ENCODE measurements at regions not wholly inside any gene's neighbourhood (a gene's known extent, or its start where the extent isn't known, plus 50 kb on each side); places are given as distances from the start of the nearest gene placed in this dataset.
A peak's percentile ranks its signal among the peaks of the same experiment; 100 is the strongest.
"Not testable (repeated sequence)": the region's sequence is repeated elsewhere in the genome, so short reads cannot be mapped to it uniquely, and the experiment has no call there.

DNA sequence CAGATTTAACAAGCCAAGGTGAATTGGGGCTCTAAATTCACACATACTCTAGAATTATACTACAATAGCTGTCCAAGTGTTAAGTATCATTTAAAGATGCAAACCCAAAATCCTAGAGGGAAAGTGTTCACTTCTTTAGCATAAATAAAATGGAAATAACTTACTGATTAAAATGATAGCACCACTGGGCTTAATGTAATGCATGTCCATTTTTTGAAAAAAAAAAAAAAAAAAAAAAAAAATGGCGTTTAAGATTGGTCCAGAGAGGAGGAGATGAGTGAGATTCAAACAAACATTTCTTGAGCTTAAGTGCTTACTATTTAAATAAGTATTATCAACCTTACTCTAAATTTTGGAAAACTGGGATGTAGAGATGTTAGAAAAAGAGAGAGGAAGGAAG lies 251.5 kb upstream of the CWC22 start:
- no peak for DNase-seq

DNA sequence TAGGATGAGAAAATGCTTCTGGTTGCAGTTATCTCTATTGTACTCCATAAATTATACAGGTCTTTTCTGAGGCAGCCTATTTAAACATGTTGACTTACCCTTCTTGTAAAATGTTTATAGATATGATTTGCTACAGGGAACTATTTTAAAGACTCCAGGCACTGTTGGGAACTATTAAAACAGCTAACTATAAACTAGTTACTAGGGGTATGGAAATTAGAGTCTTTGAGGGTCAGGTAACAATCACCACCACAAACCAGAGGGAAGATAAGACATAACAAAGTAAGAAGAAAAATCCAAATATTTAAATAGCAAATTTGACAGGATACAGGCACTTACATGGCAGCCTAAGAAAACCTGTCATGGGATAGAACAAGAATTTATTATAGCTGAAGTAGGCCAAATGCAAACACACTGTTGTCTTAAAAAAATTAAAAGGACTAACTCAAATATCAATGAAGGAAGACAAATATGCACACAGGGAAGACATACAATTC lies 251.0 kb upstream of the CWC22 start:
- no peak for DNase-seq

GRCh38 chr2:180257247-180257646 lies 250.2 kb upstream of the CWC22 start:
- DNase-seq: no peak

GRCh38 chr2:180255981-180256380 lies 248.9 kb upstream of the CWC22 start:
- no peak for DNase-seq

GRCh38 chr2:180254872-180255271 lies 247.8 kb upstream of the CWC22 start:
- DNase-seq: no peak

GRCh38 chr2:180247658-180248057 lies 240.6 kb upstream of the CWC22 start:
- no peak for DNase-seq

DNA sequence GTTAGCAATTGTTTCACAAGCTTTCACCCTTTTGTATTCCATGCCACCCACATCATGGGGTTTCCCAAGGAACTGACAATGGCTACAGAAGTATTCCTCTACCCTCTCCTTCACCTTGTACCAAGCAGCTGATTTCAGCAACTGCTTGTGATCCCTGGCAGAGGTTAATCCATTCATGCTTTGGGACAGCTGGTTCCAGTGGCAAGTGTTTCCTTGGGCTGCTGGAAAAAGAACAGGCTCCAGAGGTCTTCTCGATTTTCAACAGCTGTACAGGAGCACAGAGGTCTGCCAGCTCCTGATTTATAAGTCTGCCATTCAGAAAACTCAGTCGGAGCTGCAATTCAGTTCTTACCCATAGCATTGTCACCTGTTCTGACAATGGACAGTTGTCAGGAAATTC lies 239.2 kb upstream of the CWC22 start:
- no peak for DNase-seq

DNA sequence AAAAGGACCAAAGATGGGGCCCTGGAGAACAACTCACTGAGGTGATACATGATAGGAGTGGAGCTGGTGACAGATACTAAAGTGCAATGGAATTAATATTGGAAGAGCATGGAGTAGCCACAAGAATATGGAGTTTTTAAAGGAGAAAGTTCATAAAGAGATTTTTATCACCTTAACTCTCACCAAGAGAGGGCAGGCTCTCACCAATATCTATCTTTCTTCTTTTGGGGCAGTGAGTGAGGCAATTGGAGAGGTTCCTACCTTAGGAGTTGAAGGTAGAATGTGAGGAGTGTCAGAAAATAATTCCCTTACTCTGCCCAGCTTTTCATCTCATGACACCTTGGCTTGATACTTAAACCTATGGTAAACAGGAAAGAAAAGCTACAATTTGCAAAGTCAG lies 233.7 kb upstream of the CWC22 start:
- DNase-seq: peak; percentile 0

GRCh38 chr2:180238729-180239128 lies 231.6 kb upstream of the CWC22 start:
- DNase-seq: no peak

DNA sequence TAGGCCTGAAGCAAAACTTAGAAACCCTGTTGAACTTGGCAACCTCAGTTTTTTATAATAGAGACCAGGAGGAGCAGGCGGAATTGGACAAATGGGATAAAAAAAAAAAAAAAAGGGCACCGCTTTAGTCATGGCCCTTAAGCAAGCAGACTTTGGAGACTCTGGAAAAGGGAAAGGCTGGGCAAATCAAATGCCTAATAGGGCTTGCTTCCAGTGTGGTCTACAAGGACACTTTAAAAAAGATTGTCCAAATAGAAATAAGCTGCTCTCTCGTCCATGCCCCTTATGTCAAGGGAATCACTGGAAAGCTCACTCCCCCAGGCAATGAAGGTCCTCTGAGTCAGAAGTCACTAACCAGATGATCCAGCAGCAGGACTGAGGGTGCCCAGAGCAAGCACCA lies 229.0 kb upstream of the CWC22 start:
- not testable (repeated sequence) for DNase-seq

- not testable (repeated sequence) for DNase-seq
Observed at GRCh38 chr2:180235506-180235905, 228.4 kb upstream of the CWC22 start.

- DNase-seq: not testable (repeated sequence)
Observed at GRCh38 chr2:180234991-180235390, 227.9 kb upstream of the CWC22 start.

DNA sequence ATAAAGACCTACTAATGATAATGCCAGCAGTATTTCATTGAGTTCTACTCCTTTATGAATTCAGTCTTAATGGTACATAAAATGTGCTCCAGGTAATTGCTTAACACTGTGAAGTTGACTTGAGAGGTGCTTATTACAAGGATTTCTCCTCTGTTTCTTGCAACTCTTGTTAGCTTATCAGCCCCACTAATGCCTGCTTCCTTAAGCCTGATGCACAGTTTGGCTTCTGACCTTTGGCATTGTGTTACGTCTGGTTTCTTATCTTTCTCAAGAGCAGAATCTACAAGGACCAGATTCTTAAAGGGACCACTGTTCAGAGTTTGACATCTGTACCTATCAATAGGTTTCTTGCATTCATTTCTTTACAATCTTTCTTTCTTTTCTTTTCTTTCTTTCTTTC lies 223.9 kb upstream of the CWC22 start:
- DNase-seq: no peak

DNA sequence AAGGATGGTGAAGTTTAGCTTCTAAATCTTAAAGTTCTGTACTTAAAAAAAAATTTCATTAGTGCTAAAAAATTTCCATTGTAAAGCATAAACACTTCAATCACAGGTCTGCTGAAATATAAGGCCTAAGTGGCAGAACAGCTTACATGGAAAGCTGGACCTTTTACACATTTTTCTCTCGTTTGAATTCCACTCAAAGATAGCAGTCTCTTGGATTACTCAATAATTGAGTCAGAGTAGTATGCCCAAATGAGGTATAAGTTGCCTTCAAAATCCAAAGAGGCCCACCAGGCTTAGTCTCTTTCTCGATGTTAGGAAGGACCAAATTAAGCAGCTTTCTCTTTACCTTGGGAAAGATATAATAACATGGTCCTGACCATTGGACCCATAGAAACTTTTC lies 220.4 kb upstream of the CWC22 start:
- no peak for DNase-seq

DNA sequence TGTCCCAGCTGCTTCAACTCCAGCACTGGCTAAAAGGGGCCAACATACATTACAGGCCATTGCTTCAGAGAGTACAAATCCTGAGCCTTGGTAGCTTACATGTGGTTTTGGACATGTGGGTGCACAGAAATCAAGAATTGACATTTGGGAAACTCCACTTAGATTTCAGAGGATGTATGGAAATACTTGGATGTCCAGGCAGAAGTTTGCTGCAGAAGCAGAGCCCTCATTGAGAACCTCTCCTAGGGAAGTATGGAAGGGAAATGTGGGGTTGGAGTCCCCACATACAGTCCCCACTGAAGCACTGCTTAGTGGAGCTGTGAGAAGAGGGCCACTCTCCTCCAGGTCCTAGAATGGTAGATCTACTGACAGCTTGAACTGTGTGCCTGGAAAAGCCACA lies 218.0 kb upstream of the CWC22 start:
- DNase-seq: no peak

GRCh38 chr2:180222644-180223043 lies 215.5 kb upstream of the CWC22 start:
- no peak for DNase-seq

DNA sequence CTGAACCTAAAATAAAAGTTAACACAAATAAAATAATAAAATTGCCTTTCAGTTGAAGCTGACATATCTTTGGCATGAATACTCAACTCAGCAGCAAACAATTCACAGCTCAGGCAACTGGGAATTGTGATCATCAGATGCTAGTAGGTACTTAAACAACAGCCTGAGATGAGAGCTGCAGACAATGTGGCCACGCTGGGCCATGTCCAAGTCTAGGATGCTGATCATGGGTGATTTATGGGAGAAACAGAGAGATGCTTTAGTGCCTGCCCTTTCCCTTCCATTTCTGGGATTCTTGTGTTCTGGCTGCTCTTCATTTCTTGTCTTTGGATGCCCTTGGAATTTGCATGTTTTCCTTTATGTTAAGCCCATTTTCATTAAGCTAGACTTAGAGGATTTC lies 212.4 kb upstream of the CWC22 start:
- DNase-seq: no peak

DNA sequence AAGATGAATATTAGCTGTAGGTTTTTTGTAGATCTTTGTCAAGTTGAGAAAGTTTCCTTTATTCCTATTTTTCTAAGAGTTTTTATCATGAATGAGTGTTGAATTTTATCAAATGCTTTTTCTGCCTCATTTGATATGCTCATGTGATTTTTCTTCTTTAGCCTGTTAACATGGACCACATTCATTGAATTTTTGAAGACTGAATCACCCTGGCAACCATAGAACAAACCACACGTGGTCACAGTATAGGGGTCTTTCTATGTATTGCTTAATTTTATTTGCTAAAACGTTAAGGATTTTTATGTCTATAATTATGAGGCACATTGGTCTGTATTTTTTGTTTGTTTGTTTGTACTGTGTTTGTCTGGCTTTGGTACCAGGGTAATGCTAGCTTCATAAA lies 201.7 kb upstream of the CWC22 start:
- no peak for DNase-seq

DNA sequence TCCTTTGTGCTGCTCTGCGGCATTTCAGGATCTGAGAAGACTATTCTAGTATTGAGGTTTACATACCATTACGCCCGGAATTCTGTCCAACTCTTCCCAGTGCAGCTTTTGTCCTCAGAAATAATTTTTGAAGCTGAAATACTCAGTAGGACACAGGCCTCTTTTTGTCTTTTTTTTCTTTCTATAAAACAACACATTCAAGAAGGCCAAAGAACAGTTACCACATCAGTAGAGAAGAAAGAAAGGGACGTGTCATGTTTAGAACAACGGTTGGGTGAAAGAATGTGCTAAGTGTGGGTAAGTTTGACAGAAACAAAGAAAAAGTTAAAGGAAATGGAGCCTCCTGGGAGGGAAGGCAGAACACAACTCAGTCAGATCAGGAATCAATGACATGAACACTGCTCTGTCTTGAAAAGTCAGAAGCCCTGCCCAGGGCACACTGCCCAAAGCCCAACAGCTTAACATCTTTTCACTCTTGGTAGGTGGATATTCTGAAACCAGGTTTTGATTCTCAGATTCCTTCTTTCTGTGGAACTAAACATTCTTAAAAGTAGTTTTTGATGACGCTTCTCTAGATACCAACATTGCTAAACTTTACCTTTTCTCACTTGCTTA lies 198.6 kb upstream of the CWC22 start:
- DNase-seq: no peak

- DNase-seq: no peak
Observed at GRCh38 chr2:180203972-180204371, 196.9 kb upstream of the CWC22 start.

DNA sequence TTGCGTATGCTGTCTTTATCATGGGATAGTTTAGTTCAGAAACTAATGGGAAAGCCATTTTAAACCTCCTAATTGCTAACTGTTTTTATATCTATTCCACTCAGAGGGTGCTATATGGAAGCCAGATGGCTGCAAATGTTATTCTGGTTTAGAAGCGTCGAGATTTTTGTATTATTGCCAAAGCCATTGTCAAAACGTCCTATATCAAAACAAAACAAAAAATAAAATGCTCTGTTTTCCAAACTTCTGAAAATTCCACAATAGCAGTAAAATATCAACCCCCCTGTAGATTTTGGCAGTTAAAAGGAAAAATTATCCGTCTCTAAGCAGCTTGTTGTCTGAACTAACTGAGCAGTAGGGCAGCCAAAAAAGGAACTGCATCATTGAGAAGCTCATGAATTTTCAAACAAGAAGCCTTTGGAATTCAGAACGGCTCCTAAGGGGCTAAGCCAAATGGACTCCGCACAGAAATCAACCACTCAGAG lies 195.4 kb upstream of the CWC22 start:
- no peak for DNase-seq

DNA sequence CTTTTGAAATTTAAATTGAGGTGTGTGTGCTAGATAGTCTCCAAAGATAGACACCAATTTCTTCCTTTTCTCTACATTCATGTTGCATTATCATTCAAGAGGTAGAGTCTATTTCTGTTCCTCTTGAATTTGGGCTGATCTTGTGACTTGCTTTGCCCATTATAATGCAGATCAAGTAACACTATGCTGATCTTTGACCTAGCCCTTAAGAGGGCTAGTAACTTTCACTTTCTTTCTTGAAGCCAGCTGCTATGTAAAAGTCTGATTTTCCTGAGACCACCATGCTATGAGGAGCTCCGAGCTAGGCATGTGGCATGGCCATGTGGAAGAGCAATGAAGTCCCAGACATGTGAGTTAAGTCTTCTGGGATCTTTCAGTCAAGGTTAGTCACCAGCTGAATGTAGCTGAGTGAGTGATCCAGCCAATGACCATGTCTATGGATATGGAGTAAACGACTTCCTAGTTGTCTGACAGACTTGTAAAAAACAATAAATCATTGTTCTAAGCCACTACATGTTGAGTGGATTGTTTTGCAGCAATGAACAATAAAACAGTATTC lies 189.4 kb upstream of the CWC22 start:
- DNase-seq: no peak

DNA sequence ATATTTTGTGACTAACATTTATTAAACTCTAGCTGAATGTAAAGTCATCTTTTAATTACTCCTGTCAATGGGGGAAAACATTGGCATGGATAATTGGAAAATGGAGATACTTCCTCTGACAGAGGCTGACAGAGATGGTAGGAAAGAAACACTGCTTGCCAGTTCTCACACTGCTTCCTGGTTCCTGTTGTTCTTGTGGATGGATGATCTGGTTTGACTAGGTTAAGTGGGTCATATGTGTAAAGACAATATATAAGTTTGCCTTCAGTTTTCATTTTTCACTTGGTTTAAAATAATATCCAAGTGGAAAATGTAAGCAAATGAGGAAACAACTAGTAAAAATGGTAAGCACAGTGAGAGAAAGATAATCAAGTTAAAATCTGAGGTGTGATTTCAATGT lies 188.8 kb upstream of the CWC22 start:
- no peak for DNase-seq

- DNase-seq: no peak
Observed at GRCh38 chr2:180191432-180192124, 184.5 kb upstream of the CWC22 start.
